Upper lobe of right lung (tissue), 1 donor: ENCODE measurements at regions not wholly inside any gene's neighbourhood (a gene's known extent, or its start where the extent isn't known, plus 50 kb on each side); places are given as distances from the start of the nearest gene placed in this dataset.
"Not testable (repeated sequence)": the region's sequence is repeated elsewhere in the genome, so short reads cannot be mapped to it uniquely, and the experiment has no call there.

Source experiments
- ATAC-seq: fragments of 200-7000 bp; cut with Tn5 transposase; one replicate; pipeline ENCODE4 v1.9.1; 2020; ENCODE audit warnings: mild to moderate bottlenecking, moderate library complexity
- DNase-seq: peaks from one replicate; pipeline ENCODE4 v3.0.0-alpha.2; 2020
- H3K27ac ChIP-seq: fragments of 200-600 bp; one replicate; pipeline ENCODE4 v1.8.0; 2022
- H3K27me3 ChIP-seq: fragments of 200-600 bp; one replicate; pipeline ENCODE4 v1.8.0; 2022; ENCODE audit warnings: mild to moderate bottlenecking
- H3K36me3 ChIP-seq: fragments of 200-600 bp; one replicate; pipeline ENCODE4 v1.8.0; 2022
- H3K4me1 ChIP-seq: fragments of 200-600 bp; one replicate; pipeline ENCODE4 v1.8.0; 2022
- H3K4me3 ChIP-seq: fragments of 200-600 bp; one replicate; pipeline ENCODE4 v1.8.0; 2022; ENCODE audit warnings: mild to moderate bottlenecking
- H3K9me3 ChIP-seq: fragments of 200-600 bp; one replicate; pipeline ENCODE4 v1.8.0; 2022
- CTCF ChIP-seq: fragments of 200-600 bp; IDR thresholded peaks from one replicate; pipeline ENCODE4 v1.8.0; 2022; ENCODE audit warnings: antibody characterized with exemption
- intact Hi-C: fragments of 100-400 bp; cut with DNase I; formaldehyde crosslinking; loops from one replicate; pipeline ENCODE4 v1.11.0; 2022
- donor health status: DM: no; HTN: yes; CAD: no; lungs with severe emphysema.

GRCh38 chr5:38621840-38622437 lies 65.5 kb upstream of the LIFR start:
- intact Hi-C loops: no loop called here
- H3K36me3 ChIP-seq: no peaks in the 10 kb centered on the region
- TF ChIP-seq CTCF: no peak
- DNase-seq (no peak), ATAC-seq (no peak)
- H3K9me3 ChIP-seq: peaks cover 7% of the 10 kb centered on the region
- H3K27me3 ChIP-seq: no peaks in the 10 kb centered on the region
- no peak overlapping the region for H3K27ac ChIP-seq
- no peak overlapping the region for H3K4me3 ChIP-seq
- no peaks in the 10 kb centered on the region for H3K4me1 ChIP-seq

GRCh38 chr5:38622723-38623129 lies 66.3 kb upstream of the LIFR start:
- H3K27ac ChIP-seq: no peak overlapping the region
- ATAC-seq (no peak), DNase-seq (no peak)
- no peaks in the 10 kb centered on the region for H3K27me3 ChIP-seq
- no peaks in the 10 kb centered on the region for H3K36me3 ChIP-seq
- no peak for TF ChIP-seq CTCF
- intact Hi-C loops: no loop called here
- H3K4me1 ChIP-seq: no peaks in the 10 kb centered on the region
- peaks cover 7% of the 10 kb centered on the region for H3K9me3 ChIP-seq
- H3K4me3 ChIP-seq: no peak overlapping the region

- H3K9me3 ChIP-seq: not testable (repeated sequence)
These were observed 68.1 kb upstream of the LIFR start for GRCh38 chr5:38624541-38624940.

GRCh38 chr5:38631376-38631775 lies 74.9 kb upstream of the LIFR start:
- H3K4me3 ChIP-seq, H3K9me3 ChIP-seq, H3K27me3 ChIP-seq, intact Hi-C loops, ATAC-seq, H3K4me1 ChIP-seq, DNase-seq, H3K36me3 ChIP-seq, H3K27ac ChIP-seq: not testable (repeated sequence)

More at GRCh38 chr5:38624541-38624940, 68.1 kb upstream of the LIFR start:
- ATAC-seq, H3K36me3 ChIP-seq, H3K4me1 ChIP-seq, H3K27ac ChIP-seq, DNase-seq, H3K27me3 ChIP-seq, H3K4me3 ChIP-seq, intact Hi-C loops: not testable (repeated sequence)

- no peak for ATAC-seq
- no peak for DNase-seq
- Histone ChIP-seq H3K27ac (no peak overlapping the region), H3K4me1 (no peaks in the 10 kb centered on the region), H3K36me3 (no peaks in the 10 kb centered on the region), H3K9me3 (no peaks in the 10 kb centered on the region), H3K4me3 (no peak overlapping the region), H3K27me3 (no peaks in the 10 kb centered on the region)
- TF ChIP-seq CTCF: no peak
- intact Hi-C loops: no loop called here
These were observed 78.3 kb upstream of the LIFR start for GRCh38 chr5:38634568-38635369.

GRCh38 chr5:38636626-38637025 lies 80.2 kb upstream of the LIFR start:
- Histone ChIP-seq H3K4me1 (no peaks in the 10 kb centered on the region), H3K36me3 (no peaks in the 10 kb centered on the region), H3K9me3 (no peaks in the 10 kb centered on the region), H3K27ac (no peak overlapping the region), H3K4me3 (no peak overlapping the region), H3K27me3 (no peaks in the 10 kb centered on the region)
- no peak for DNase-seq
- ATAC-seq: peak; percentile 89
- TF ChIP-seq CTCF: no peak
- intact Hi-C loops: no loop called here
